DOHH2 (cell line): ENCODE measurements at regions not wholly inside any gene's neighbourhood (a gene's known extent, or its start where the extent isn't known, plus 50 kb on each side); places are given as distances from the start of the nearest gene placed in this dataset.
"Not testable (repeated sequence)": the region's sequence is repeated elsewhere in the genome, so short reads cannot be mapped to it uniquely, and the experiment has no call there.

Source experiments
- H3F3A ChIP-seq: fragments of 200-600 bp; sonication (generic), shearing (Covaris generic); 2 replicates; pipeline ENCODE4 v1.6.0; 2016; ENCODE audit warnings: antibody characterized with exemption, mild to moderate bottlenecking; ENCODE audit not compliant: control insufficient read depth, insufficient read depth
- H3K27ac ChIP-seq: fragments of 200-600 bp; sonication (generic); 2 replicates; pipeline ENCODE4 v1.5.1; 2014; ENCODE audit warnings: low read depth, mild to moderate bottlenecking, low read length, moderate library complexity
- H3K27me3 ChIP-seq: fragments of 200-600 bp; sonication (generic); 2 replicates; pipeline ENCODE4 v1.6.1; 2014; ENCODE audit warnings: mild to moderate bottlenecking, low read length, mixed read lengths; ENCODE audit not compliant: control insufficient read depth
- H3K36me3 ChIP-seq: fragments of 200-600 bp; sonication (generic); 2 replicates; pipeline ENCODE4 v1.6.1; 2014; ENCODE audit warnings: mild to moderate bottlenecking, low read length, moderate library complexity, mixed read lengths; ENCODE audit not compliant: control insufficient read depth
- H3K4me1 ChIP-seq: fragments of 200-600 bp; sonication (generic); 2 replicates; pipeline ENCODE4 v1.6.1; 2014; ENCODE audit warnings: mild to moderate bottlenecking, low read length, mixed read lengths; ENCODE audit not compliant: control insufficient read depth
- H3K4me2 ChIP-seq: fragments of 200-600 bp; sonication (generic); 2 replicates; pipeline ENCODE4 v1.6.0; 2014; ENCODE audit warnings: mild to moderate bottlenecking, low read length, moderate library complexity
- H3K4me3 ChIP-seq: fragments of 200-600 bp; sonication (generic); 2 replicates; pipeline ENCODE4 v1.5.1; 2014; ENCODE audit warnings: mild to moderate bottlenecking, low read length, mixed read lengths
- H3K79me2 ChIP-seq: fragments of 200-600 bp; sonication (generic); 2 replicates; pipeline ENCODE4 v1.6.1; 2014; ENCODE audit warnings: mild to moderate bottlenecking, low read length, mixed read lengths; ENCODE audit not compliant: control insufficient read depth
- H3K9me2 ChIP-seq: fragments of 200-600 bp; sonication (generic); replicated peaks from 2 replicates; pipeline ENCODE4 v1.6.1; 2014; ENCODE audit warnings: mild to moderate bottlenecking, low read length, mixed read lengths; ENCODE audit not compliant: control insufficient read depth
- H3K9me3 ChIP-seq: fragments of 200-600 bp; sonication (generic); 2 replicates; pipeline ENCODE4 v1.6.1; 2014; ENCODE audit warnings: antibody characterized with exemption, low read length, mixed read lengths; ENCODE audit not compliant: control insufficient read depth, insufficient read depth
- H4K20me1 ChIP-seq: fragments of 200-600 bp; sonication (generic); 2 replicates; pipeline ENCODE4 v1.6.0; 2014; ENCODE audit warnings: low read depth, mild to moderate bottlenecking, antibody characterized with exemption, low read length, moderate library complexity; ENCODE audit not compliant: control insufficient read depth, insufficient read depth
- EZH2phosphoT487 ChIP-seq: fragments of 200-600 bp; sonication (generic); IDR thresholded peaks from 2 replicates; pipeline ENCODE4 v1.6.1; 2017; ENCODE audit warnings: borderline replicate concordance, mild to moderate bottlenecking, antibody characterized with exemption, low read length, moderate library complexity, mixed read lengths
- TF ChIP-seq, protein P1 (sequence below): fragments of 200-600 bp; sonication (generic); IDR thresholded peaks from one replicate; pipeline ENCODE4 v1.5.1; 2014; ENCODE audit warnings: antibody characterized with exemption, mild to moderate bottlenecking, low read depth, low read length; ENCODE audit not compliant: poor library complexity, severe bottlenecking

DNA sequence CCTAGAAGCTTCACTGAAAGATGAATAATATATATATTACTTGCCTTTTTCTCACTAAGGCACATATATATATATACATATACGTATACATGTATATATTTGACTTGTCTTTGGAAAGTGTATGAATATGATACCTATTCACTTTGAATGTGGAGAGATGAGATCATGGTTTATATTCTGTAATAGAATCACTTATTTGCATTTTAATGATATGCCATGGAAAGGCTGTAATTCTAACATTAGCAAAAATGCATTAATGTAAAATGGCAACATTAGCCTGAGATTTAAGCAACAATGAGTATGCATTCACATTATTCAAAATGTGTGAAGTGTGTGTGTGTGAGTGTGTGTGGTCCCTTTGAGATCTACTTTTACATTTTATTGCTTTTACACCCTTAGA, 54.5 kb upstream of the PRKD1 start:
- H3K27me3 ChIP-seq = no peaks in the 10 kb centered on the region
- H3K9me2 ChIP-seq = no peaks in the 10 kb centered on the region; the same call in 1 of the 2 replicates
- H3K27ac ChIP-seq = no peak overlapping the region
- no peaks in the 10 kb centered on the region for H3K36me3 ChIP-seq
- H3K4me1 ChIP-seq = no peaks in the 10 kb centered on the region
- no peaks in the 10 kb centered on the region for H3K9me3 ChIP-seq
- H3K79me2 ChIP-seq = no peaks in the 10 kb centered on the region
- no peak overlapping the region for H3K4me2 ChIP-seq
- H3F3A ChIP-seq = no peaks in the 10 kb centered on the region
- H4K20me1 ChIP-seq = no peaks in the 10 kb centered on the region
- TF ChIP-seq, protein P1, sequence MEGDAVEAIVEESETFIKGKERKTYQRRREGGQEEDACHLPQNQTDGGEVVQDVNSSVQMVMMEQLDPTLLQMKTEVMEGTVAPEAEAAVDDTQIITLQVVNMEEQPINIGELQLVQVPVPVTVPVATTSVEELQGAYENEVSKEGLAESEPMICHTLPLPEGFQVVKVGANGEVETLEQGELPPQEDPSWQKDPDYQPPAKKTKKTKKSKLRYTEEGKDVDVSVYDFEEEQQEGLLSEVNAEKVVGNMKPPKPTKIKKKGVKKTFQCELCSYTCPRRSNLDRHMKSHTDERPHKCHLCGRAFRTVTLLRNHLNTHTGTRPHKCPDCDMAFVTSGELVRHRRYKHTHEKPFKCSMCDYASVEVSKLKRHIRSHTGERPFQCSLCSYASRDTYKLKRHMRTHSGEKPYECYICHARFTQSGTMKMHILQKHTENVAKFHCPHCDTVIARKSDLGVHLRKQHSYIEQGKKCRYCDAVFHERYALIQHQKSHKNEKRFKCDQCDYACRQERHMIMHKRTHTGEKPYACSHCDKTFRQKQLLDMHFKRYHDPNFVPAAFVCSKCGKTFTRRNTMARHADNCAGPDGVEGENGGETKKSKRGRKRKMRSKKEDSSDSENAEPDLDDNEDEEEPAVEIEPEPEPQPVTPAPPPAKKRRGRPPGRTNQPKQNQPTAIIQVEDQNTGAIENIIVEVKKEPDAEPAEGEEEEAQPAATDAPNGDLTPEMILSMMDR = no peak
- TF ChIP-seq EZH2phosphoT487 = no peak
- no peak overlapping the region for H3K4me3 ChIP-seq

DNA sequence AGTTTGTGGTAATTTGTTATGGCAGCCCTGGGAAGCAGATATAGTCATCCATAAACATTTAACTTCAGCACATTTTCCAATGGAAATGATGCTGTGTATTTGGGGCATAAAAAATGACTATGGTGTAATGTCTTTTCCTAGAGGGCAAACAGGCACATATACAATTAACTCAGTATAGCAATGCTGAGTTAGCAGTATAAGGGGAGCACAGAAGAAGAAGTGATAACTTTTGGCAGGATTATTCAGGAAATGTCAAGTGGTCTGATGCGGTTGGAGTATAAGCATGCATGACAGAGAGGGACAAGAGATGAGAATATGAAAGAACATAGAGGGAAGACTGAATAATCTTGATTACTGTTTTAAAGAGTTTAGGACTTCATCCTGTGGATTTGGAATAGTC, 55.3 kb upstream of the PRKD1 start:
- Histone ChIP-seq H3K27ac (no peak overlapping the region), H3F3A (no peaks in the 10 kb centered on the region), H3K9me3 (no peaks in the 10 kb centered on the region), H3K4me1 (no peaks in the 10 kb centered on the region), H3K79me2 (no peaks in the 10 kb centered on the region), H4K20me1 (no peaks in the 10 kb centered on the region), H3K27me3 (no peaks in the 10 kb centered on the region), H3K4me3 (no peak overlapping the region), H3K4me2 (no peak overlapping the region), H3K9me2 (no peaks in the 10 kb centered on the region; the same call in 1 of the 2 replicates), H3K36me3 (no peaks in the 10 kb centered on the region)
- no peak for TF ChIP-seq EZH2phosphoT487
- TF ChIP-seq, protein P1 = no peak

- H3K4me1 ChIP-seq, H3K9me2 ChIP-seq, H3K4me3 ChIP-seq, H3K27ac ChIP-seq, H3F3A ChIP-seq, H3K9me3 ChIP-seq, H3K4me2 ChIP-seq, H4K20me1 ChIP-seq, H3K27me3 ChIP-seq, H3K79me2 ChIP-seq, H3K36me3 ChIP-seq: not testable (repeated sequence)
These were observed 62.8 kb upstream of the PRKD1 start for GRCh38 chr14:29990344-29990857.

DNA sequence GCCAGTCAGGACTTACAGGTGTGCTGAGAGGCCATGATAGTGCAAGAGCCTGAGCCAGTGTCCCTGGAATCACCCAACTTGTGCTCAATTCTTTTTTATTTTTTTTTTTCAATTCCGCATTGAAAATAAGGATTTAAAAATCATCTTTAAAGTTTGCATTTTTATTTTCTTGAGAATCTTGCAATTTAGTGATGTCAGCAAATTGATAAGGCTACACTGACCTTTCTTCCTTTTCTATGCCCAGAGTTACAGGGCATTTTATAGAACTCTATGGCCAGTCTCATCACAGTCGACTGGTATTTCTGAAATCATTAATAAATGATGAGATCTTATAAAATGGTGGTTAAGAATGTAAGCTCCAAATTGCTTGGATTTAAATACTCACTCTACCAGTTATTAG, 63.3 kb upstream of the PRKD1 start:
- Histone ChIP-seq H3K9me2 (no peaks in the 10 kb centered on the region), H4K20me1 (no peaks in the 10 kb centered on the region), H3K27me3 (no peaks in the 10 kb centered on the region), H3F3A (no peaks in the 10 kb centered on the region), H3K4me1 (no peaks in the 10 kb centered on the region), H3K9me3 (no peaks in the 10 kb centered on the region), H3K79me2 (no peaks in the 10 kb centered on the region), H3K4me3 (no peak overlapping the region), H3K36me3 (no peaks in the 10 kb centered on the region), H3K27ac (no peak overlapping the region), H3K4me2 (no peak overlapping the region)
- TF ChIP-seq, protein P1 = no peak
- TF ChIP-seq EZH2phosphoT487 = no peak
